Trophoblast cell (in vitro differentiated cells and primary cell): ENCODE measurements at regions not wholly inside any gene's neighbourhood (a gene's known extent, or its start where the extent isn't known, plus 50 kb on each side); places are given as distances from the start of the nearest gene placed in this dataset.

Source experiments
- DNase-seq, 2 donors: peaks; one replicate each; pipeline ENCODE4 v3.0.0-alpha.2; 2016
- H2AFZ ChIP-seq: 2 replicates; pipeline ENCODE4 v1.6.1; 2013; ENCODE audit warnings: low read length, moderate library complexity, mild to moderate bottlenecking; ENCODE audit not compliant: insufficient read depth, poor library complexity
- H2AK5ac ChIP-seq: 2 replicates; pipeline ENCODE4 v1.6.1; 2013; ENCODE audit warnings: mild to moderate bottlenecking, low read length
- H2BK120ac ChIP-seq: 2 replicates; pipeline ENCODE4 v1.6.1; 2013; ENCODE audit warnings: low read length, mild to moderate bottlenecking, moderate library complexity; ENCODE audit not compliant: insufficient read depth, poor library complexity
- H2BK12ac ChIP-seq: 2 replicates; pipeline ENCODE4 v1.6.1; 2013; ENCODE audit warnings: mild to moderate bottlenecking, low read length, moderate library complexity
- H2BK5ac ChIP-seq: 2 replicates; pipeline ENCODE4 v1.6.1; 2013; ENCODE audit warnings: low read length, low read depth, moderate library complexity, mild to moderate bottlenecking; ENCODE audit not compliant: poor library complexity
- H3K14ac ChIP-seq: 2 replicates; pipeline ENCODE4 v1.6.1; 2013; ENCODE audit warnings: mild to moderate bottlenecking, low read length
- H3K18ac ChIP-seq: 2 replicates; pipeline ENCODE4 v1.6.1; 2013; ENCODE audit warnings: mild to moderate bottlenecking, low read length
- H3K23ac ChIP-seq: 2 replicates; pipeline ENCODE4 v1.6.1; 2013; ENCODE audit warnings: low read length
- H3K27ac ChIP-seq: 2 replicates; pipeline ENCODE4 v1.5.1; 2013; ENCODE audit warnings: low read depth, mild to moderate bottlenecking, inconsistent platforms, low read length, moderate library complexity
- H3K27me3 ChIP-seq: 2 replicates; pipeline ENCODE4 v1.6.1; 2013; ENCODE audit warnings: inconsistent platforms, mild to moderate bottlenecking, low read length, moderate library complexity; ENCODE audit not compliant: insufficient read depth
- H3K36me3 ChIP-seq, 2 experiments: 1 replicate in 1 of 2; 2 replicates in 1 of 2; pipeline ENCODE4 v1.6.1; 2013; ENCODE audit warnings: low read length in 2 of 2, mild to moderate bottlenecking in 2 of 2, moderate library complexity in 1 of 2; ENCODE audit not compliant: insufficient read depth in 2 of 2, control insufficient read depth in 1 of 2
- H3K4ac ChIP-seq: 2 replicates; pipeline ENCODE4 v1.6.1; 2013; ENCODE audit warnings: low read depth, mild to moderate bottlenecking, low read length, moderate library complexity
- H3K4me1 ChIP-seq, 2 experiments: 1 replicate in 1 of 2; 2 replicates in 1 of 2; pipeline ENCODE4 v1.6.1; 2013; ENCODE audit warnings: low read length in 2 of 2, mild to moderate bottlenecking in 2 of 2, moderate library complexity in 1 of 2; ENCODE audit not compliant: insufficient read depth in 2 of 2, control insufficient read depth in 1 of 2
- H3K4me2 ChIP-seq: 2 replicates; pipeline ENCODE4 v1.6.1; 2013; ENCODE audit warnings: inconsistent platforms, mild to moderate bottlenecking, low read length, moderate library complexity
- H3K4me3 ChIP-seq: 2 replicates; pipeline ENCODE4 v1.5.1; 2013; ENCODE audit warnings: mild to moderate bottlenecking, low read depth, low read length, inconsistent platforms
- H3K79me1 ChIP-seq: one replicate; pipeline ENCODE4 v1.6.1; 2013; ENCODE audit warnings: low read length
- H3K79me2 ChIP-seq: 2 replicates; pipeline ENCODE4 v1.6.1; 2013; ENCODE audit warnings: low read length, mild to moderate bottlenecking; ENCODE audit not compliant: control insufficient read depth, insufficient read depth, poor library complexity
- H3K9ac ChIP-seq: 2 replicates; pipeline ENCODE4 v1.6.1; 2013; ENCODE audit warnings: mild to moderate bottlenecking, low read length
- H3K9me3 ChIP-seq: 2 replicates; pipeline ENCODE4 v1.6.1; 2013; ENCODE audit warnings: low read depth, mild to moderate bottlenecking, control low read depth, inconsistent platforms, low read length; ENCODE audit not compliant: insufficient read depth
- H4K12ac ChIP-seq: 2 replicates; pipeline ENCODE4 v1.6.1; 2013; ENCODE audit warnings: low read depth, mild to moderate bottlenecking, low read length, moderate library complexity
- H4K8ac ChIP-seq: 2 replicates; pipeline ENCODE4 v1.6.1; 2013; ENCODE audit warnings: low read depth, mild to moderate bottlenecking, low read length, moderate library complexity
- H4K91ac ChIP-seq: one replicate; pipeline ENCODE4 v1.6.1; 2013; ENCODE audit warnings: low read depth, mild to moderate bottlenecking, low read length, moderate library complexity
- WGBS: extraction: QIAGEN DNeasy Blood & Tissue Kit; methylation state at CpG from one replicate; pipeline ENCODE4 v1.1.7; 2013; ENCODE audit warnings: missing lambda C conversion rate; ENCODE audit not compliant: insufficient read length, insufficient coverage; ENCODE audit errors: extremely low coverage; 5-methylcytosine and 5-hydroxymethylcytosine counted together

GRCh38 chr11:22477312-22477711, 139.1 kb downstream of the SLC17A6 start:
- Histone ChIP-seq H3K27me3 (no peaks in the 10 kb centered on the region), H3K9me3 (no peaks in the 10 kb centered on the region), H2AK5ac (no peak overlapping the region), H2BK12ac (no peak overlapping the region), H3K27ac (no peak overlapping the region), H3K18ac (no peak overlapping the region), H3K36me3 (no peaks in the 10 kb centered on the region), H3K79me2 (no peaks in the 10 kb centered on the region), H2BK5ac (no peak overlapping the region), H3K23ac (no peak overlapping the region), H2AFZ (no peak overlapping the region), H4K8ac (no peak overlapping the region), H3K79me1 (no peaks in the 10 kb centered on the region), H4K91ac (no peak overlapping the region), H3K4me3 (no peak overlapping the region), H3K9ac (no peak overlapping the region), H4K12ac (no peak overlapping the region), H2BK120ac (no peak overlapping the region), H3K4me1 (no peaks in the 10 kb centered on the region), H3K4ac (no peak overlapping the region), H3K4me2 (no peak overlapping the region), H3K14ac (no peak overlapping the region)
- no peak for DNase-seq

- H3K4me3 ChIP-seq: no peak overlapping the region
- H2AFZ ChIP-seq: no peak overlapping the region
- no peak overlapping the region for H3K23ac ChIP-seq
- no peak overlapping the region for H4K8ac ChIP-seq
- no peak overlapping the region for H4K91ac ChIP-seq
- no peak overlapping the region for H3K18ac ChIP-seq
- no peak overlapping the region for H3K4ac ChIP-seq
- H3K9ac ChIP-seq: no peak overlapping the region
- no peak overlapping the region for H3K4me2 ChIP-seq
- H2BK5ac ChIP-seq: no peak overlapping the region
- H3K36me3 ChIP-seq: no peaks in the 10 kb centered on the region
- H3K9me3 ChIP-seq: no peaks in the 10 kb centered on the region
- H4K12ac ChIP-seq: no peak overlapping the region
- H3K27me3 ChIP-seq: no peaks in the 10 kb centered on the region
- no peaks in the 10 kb centered on the region for H3K79me1 ChIP-seq
- no peaks in the 10 kb centered on the region for H3K79me2 ChIP-seq
- no peak overlapping the region for H3K14ac ChIP-seq
- DNase-seq: no peak
- no peak overlapping the region for H2BK120ac ChIP-seq
- no peak overlapping the region for H2BK12ac ChIP-seq
- WGBS: no CpG with 5 or more reads among the region's 3 CpGs
- H2AK5ac ChIP-seq: no peak overlapping the region
- H3K27ac ChIP-seq: no peak overlapping the region
- no peaks in the 10 kb centered on the region for H3K4me1 ChIP-seq
Observed at GRCh38 chr11:22476589-22476988, 138.4 kb downstream of the SLC17A6 start.

- Histone ChIP-seq H4K12ac (no peak overlapping the region), H3K4me2 (no peak overlapping the region), H3K27me3 (no peaks in the 10 kb centered on the region), H3K23ac (no peak overlapping the region), H3K9ac (no peak overlapping the region), H3K18ac (no peak overlapping the region), H2AK5ac (no peak overlapping the region), H3K79me1 (no peaks in the 10 kb centered on the region), H2AFZ (no peak overlapping the region), H2BK12ac (no peak overlapping the region), H2BK120ac (no peak overlapping the region), H3K9me3 (no peaks in the 10 kb centered on the region), H3K27ac (no peak overlapping the region), H3K14ac (no peak overlapping the region), H3K4me3 (no peak overlapping the region), H3K36me3 (no peaks in the 10 kb centered on the region), H3K4ac (no peak overlapping the region), H4K91ac (no peak overlapping the region), H2BK5ac (no peak overlapping the region), H4K8ac (no peak overlapping the region), H3K4me1 (no peaks in the 10 kb centered on the region), H3K79me2 (no peaks in the 10 kb centered on the region)
- no peak for DNase-seq
- no CpG with 5 or more reads among the region's 4 CpGs for WGBS
Observed at GRCh38 chr11:22474616-22475015, 136.4 kb downstream of the SLC17A6 start.

DNA sequence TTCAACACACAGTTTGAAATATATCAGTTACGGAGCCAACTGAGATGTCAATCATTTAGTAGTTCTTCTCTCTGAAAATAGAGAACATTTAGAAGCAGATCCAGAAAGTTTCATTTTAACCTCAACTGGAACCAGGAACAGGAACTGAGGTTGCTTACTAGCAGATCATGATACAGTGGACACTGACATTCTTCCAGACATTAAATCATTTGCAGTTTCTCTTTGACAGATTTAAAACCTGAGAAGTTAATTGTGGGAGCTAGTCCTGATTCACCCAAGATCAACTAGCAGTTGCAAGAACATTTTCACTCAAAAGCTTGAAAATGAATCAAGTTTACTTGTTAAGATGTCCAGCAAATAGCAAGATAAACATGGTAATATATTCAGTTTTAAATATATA, 135.4 kb downstream of the SLC17A6 start:
- no peaks in the 10 kb centered on the region for H3K4me1 ChIP-seq
- H3K79me1 ChIP-seq: no peaks in the 10 kb centered on the region
- no peak overlapping the region for H3K18ac ChIP-seq
- no peak for DNase-seq
- H2AFZ ChIP-seq: no peak overlapping the region
- H3K27me3 ChIP-seq: no peaks in the 10 kb centered on the region
- H2AK5ac ChIP-seq: no peak overlapping the region
- H2BK120ac ChIP-seq: no peak overlapping the region
- H3K36me3 ChIP-seq: no peaks in the 10 kb centered on the region
- H3K14ac ChIP-seq: no peak overlapping the region
- no peak overlapping the region for H3K4ac ChIP-seq
- H2BK5ac ChIP-seq: no peak overlapping the region
- H3K9me3 ChIP-seq: no peaks in the 10 kb centered on the region
- H3K4me3 ChIP-seq: no peak overlapping the region
- H3K79me2 ChIP-seq: no peaks in the 10 kb centered on the region
- no peak overlapping the region for H3K23ac ChIP-seq
- H4K12ac ChIP-seq: no peak overlapping the region
- H4K91ac ChIP-seq: no peak overlapping the region
- H2BK12ac ChIP-seq: no peak overlapping the region
- no peak overlapping the region for H4K8ac ChIP-seq
- no peak overlapping the region for H3K9ac ChIP-seq
- H3K27ac ChIP-seq: no peak overlapping the region
- WGBS: no CpG with 5 or more reads among the region's 1 CpG
- H3K4me2 ChIP-seq: no peak overlapping the region
